ENCODE measurements at regions not wholly inside any gene's neighbourhood (a gene's known extent, or its start where the extent isn't known, plus 50 kb on each side); places are given as distances from the start of the nearest gene placed in this dataset.

GRCh38 chr5:58314356-58315210 is 145.3 kb downstream of the PLK2 start:
- no peak for TF ChIP-seq CTCF (IDR thresholded peaks at IDR 0.05; ENCODE audit: low read length)
- TF ChIP-seq EZH2 (optimal IDR thresholded peaks at IDR 0.05; ENCODE audit: low read depth, low read length), result no peak
- TF ChIP-seq EZH2phosphoT487 (IDR thresholded peaks at IDR 0.05; ENCODE audit: low read length), result no peak

Measured in MM.1S (cell line).